Large intestine (tissue), 3 donors: ENCODE measurements at regions not wholly inside any gene's neighbourhood (a gene's known extent, or its start where the extent isn't known, plus 50 kb on each side); places are given as distances from the start of the nearest gene placed in this dataset.
A peak's percentile ranks its signal among the peaks of the same experiment; 100 is the strongest.
"Not testable (repeated sequence)": the region's sequence is repeated elsewhere in the genome, so short reads cannot be mapped to it uniquely, and the experiment has no call there.

Source experiments
- DNase-seq, 2 donors: peaks; one replicate each; pipeline versions ENCODE4 v3.0.0 to v3.0.0-alpha.2; 2013
- H3K27ac ChIP-seq: one replicate; pipeline ENCODE4 v1.5.1; 2013; ENCODE audit warnings: low read length
- H3K27me3 ChIP-seq: 2 replicates; pipeline ENCODE4 v1.6.1; 2013; ENCODE audit warnings: low read length; ENCODE audit not compliant: control insufficient read depth, insufficient read depth
- H3K36me3 ChIP-seq: 2 replicates; pipeline ENCODE4 v1.6.1; 2013; ENCODE audit warnings: low read length; ENCODE audit not compliant: control insufficient read depth, insufficient read depth
- H3K4me1 ChIP-seq: one replicate; pipeline ENCODE4 v1.6.1; 2013; ENCODE audit warnings: low read length; ENCODE audit not compliant: control insufficient read depth, insufficient read depth
- H3K4me3 ChIP-seq: one replicate; pipeline ENCODE4 v1.5.1; 2013; ENCODE audit warnings: low read length
- H3K9me3 ChIP-seq: one replicate; pipeline ENCODE4 v1.6.1; 2013; ENCODE audit warnings: mild to moderate bottlenecking, low read depth, low read length, moderate library complexity; ENCODE audit not compliant: control insufficient read depth
- WGBS: methylation state at CpG from one replicate; pipeline ENCODE4 v1.1.5; 2013; ENCODE audit warnings: low lambda C conversion rate; ENCODE audit not compliant: insufficient coverage; 5-methylcytosine and 5-hydroxymethylcytosine counted together

GRCh38 chr2:109049022-109049421, 60.0 kb upstream of the EDAR start:
- Histone ChIP-seq H3K9me3 (no peaks in the 10 kb centered on the region), H3K36me3 (no peaks in the 10 kb centered on the region), H3K4me3 (no peak overlapping the region), H3K27me3 (no peaks in the 10 kb centered on the region), H3K27ac (no peak overlapping the region), H3K4me1 (peaks cover 3% of the 10 kb centered on the region)
- WGBS, result 100% methylated on average over 1 of the region's 6 CpGs
- DNase-seq, result peak in 1 of 2 donors; percentile 20

GRCh38 chr2:109048163-109048562, 59.1 kb upstream of the EDAR start:
- no peak for DNase-seq
- no peaks in the 10 kb centered on the region for H3K36me3 ChIP-seq
- no peaks in the 10 kb centered on the region for H3K9me3 ChIP-seq
- 86% methylated on average over 1 of the region's 1 CpG for WGBS
- no peaks in the 10 kb centered on the region for H3K27me3 ChIP-seq
- peaks cover 3% of the 10 kb centered on the region for H3K4me1 ChIP-seq
- no peak overlapping the region for H3K27ac ChIP-seq
- H3K4me3 ChIP-seq, result no peak overlapping the region

- H3K9me3 ChIP-seq, H3K27me3 ChIP-seq, H3K4me1 ChIP-seq, H3K27ac ChIP-seq, H3K36me3 ChIP-seq, H3K4me3 ChIP-seq, DNase-seq: not testable (repeated sequence)
- 80% methylated on average over 1 of the region's 5 CpGs for WGBS
Measured at GRCh38 chr2:109047569-109047968, 58.5 kb upstream of the EDAR start.

GRCh38 chr2:109046925-109047508, 58.0 kb upstream of the EDAR start:
- Histone ChIP-seq H3K36me3 (no peaks in the 10 kb centered on the region), H3K27me3 (no peaks in the 10 kb centered on the region), H3K27ac (no peak overlapping the region), H3K9me3 (no peaks in the 10 kb centered on the region), H3K4me3 (no peak overlapping the region), H3K4me1 (peaks cover 3% of the 10 kb centered on the region)
- no peak for DNase-seq
- WGBS, result no CpG with 5 or more reads among the region's 4 CpGs

- no peaks in the 10 kb centered on the region for H3K9me3 ChIP-seq
- H3K27ac ChIP-seq, result no peak overlapping the region
- H3K36me3 ChIP-seq, result no peaks in the 10 kb centered on the region
- peaks cover 3% of the 10 kb centered on the region for H3K4me1 ChIP-seq
- H3K27me3 ChIP-seq, result no peaks in the 10 kb centered on the region
- peak in 1 of 2 donors; percentile 36 for DNase-seq
- no CpG with 5 or more reads among the region's 9 CpGs for WGBS
- H3K4me3 ChIP-seq, result no peak overlapping the region
Measured at GRCh38 chr2:109045505-109045904, 56.5 kb upstream of the EDAR start.

- WGBS, result 54% methylated on average over 2 of the region's 4 CpGs
- peak in 1 of 2 donors; percentile 14 for DNase-seq
- Histone ChIP-seq H3K36me3 (no peaks in the 10 kb centered on the region), H3K27me3 (no peaks in the 10 kb centered on the region), H3K27ac (no peak overlapping the region), H3K4me1 (no peaks in the 10 kb centered on the region), H3K9me3 (no peaks in the 10 kb centered on the region), H3K4me3 (no peak overlapping the region)
Measured at GRCh38 chr2:109038992-109039391, 50.0 kb upstream of the EDAR start.
